Skeletal muscle tissue (tissue), 3 donors: ENCODE measurements at regions not wholly inside any gene's neighbourhood (a gene's known extent, or its start where the extent isn't known, plus 50 kb on each side); places are given as distances from the start of the nearest gene placed in this dataset.

ENCODE experiments used
- H3K27ac ChIP-seq: one replicate; pipeline ENCODE4 v1.7.0; 2013; ENCODE audit warnings: mild to moderate bottlenecking, low read depth, low read length, inconsistent platforms
- H3K27me3 ChIP-seq, 3 donors: one replicate each; pipeline ENCODE4 v1.7.0; 2013; ENCODE audit warnings: low read length in 3 of 3; ENCODE audit not compliant: control insufficient read depth in 3 of 3, insufficient read depth in 3 of 3
- H3K36me3 ChIP-seq, 3 donors: one replicate each; pipeline ENCODE4 v1.7.0; 2013; ENCODE audit warnings: low read length in 3 of 3; ENCODE audit not compliant: control insufficient read depth in 3 of 3, insufficient read depth in 3 of 3
- H3K4me1 ChIP-seq, 3 donors: one replicate each; pipeline ENCODE4 v1.7.0; 2013; ENCODE audit warnings: low read length in 3 of 3, mild to moderate bottlenecking in 3 of 3; ENCODE audit not compliant: control insufficient read depth in 3 of 3, insufficient read depth in 3 of 3
- H3K4me3 ChIP-seq, 3 donors: one replicate each; pipeline ENCODE4 v1.7.0; 2013; ENCODE audit warnings: low read length in 3 of 3
- H3K9ac ChIP-seq, 3 donors: one replicate each; pipeline ENCODE4 v1.7.0; 2013; ENCODE audit warnings: low read length in 3 of 3, mild to moderate bottlenecking in 3 of 3, moderate library complexity in 2 of 3, low read depth in 1 of 3
- H3K9me3 ChIP-seq, 3 donors: one replicate each; pipeline ENCODE4 v1.7.0; 2013; ENCODE audit warnings: low read length in 3 of 3; ENCODE audit not compliant: control insufficient read depth in 3 of 3
- donor health status: Osteomylitis.

- peak overlapping the region in 1 of 3 donors; percentile 13 for H3K4me3 ChIP-seq
- H3K27ac ChIP-seq: no peak overlapping the region
Measured at GRCh38 chr12:5201554-5202218, 158.0 kb downstream of the KCNA5 start.

GRCh38 chr12:5203274-5203673 lies 159.6 kb downstream of the KCNA5 start:
- no peaks in the 10 kb centered on the region for H3K36me3 ChIP-seq
- no peak overlapping the region for H3K9ac ChIP-seq
- no peak overlapping the region for H3K27ac ChIP-seq
- peaks cover 0 to 2% (median 0%) of the 10 kb centered on the region in 3 donors for H3K9me3 ChIP-seq
- peaks cover 0 to 6% (median 5%) of the 10 kb centered on the region in 3 donors for H3K4me1 ChIP-seq
- peaks cover 0 to 3% (median 0%) of the 10 kb centered on the region in 3 donors for H3K27me3 ChIP-seq
- no peak overlapping the region for H3K4me3 ChIP-seq

More at GRCh38 chr12:5201554-5202218, 158.0 kb downstream of the KCNA5 start:
- Histone ChIP-seq H3K27me3 (peaks cover 0 to 3% (median 0%) of the 10 kb centered on the region in 3 donors), H3K9ac (no peak overlapping the region), H3K4me1 (peaks cover 0 to 6% (median 5%) of the 10 kb centered on the region in 3 donors), H3K36me3 (no peaks in the 10 kb centered on the region), H3K9me3 (peaks cover 0 to 2% (median 0%) of the 10 kb centered on the region in 3 donors)

- Histone ChIP-seq H3K9me3 (peaks cover 0 to 2% (median 0%) of the 10 kb centered on the region in 3 donors), H3K4me1 (peaks cover 0 to 6% (median 5%) of the 10 kb centered on the region in 3 donors), H3K4me3 (no peak overlapping the region), H3K27ac (no peak overlapping the region), H3K27me3 (peaks cover 0 to 3% (median 0%) of the 10 kb centered on the region in 3 donors), H3K36me3 (no peaks in the 10 kb centered on the region), H3K9ac (no peak overlapping the region)
Measured at GRCh38 chr12:5203720-5204119, 160.0 kb downstream of the KCNA5 start.

- Histone ChIP-seq H3K9me3 (peaks cover 0 to 2% (median 0%) of the 10 kb centered on the region in 3 donors), H3K4me1 (peaks cover 0 to 6% (median 5%) of the 10 kb centered on the region in 3 donors), H3K27ac (no peak overlapping the region), H3K27me3 (peaks cover 0 to 3% (median 0%) of the 10 kb centered on the region in 3 donors), H3K9ac (no peak overlapping the region), H3K4me3 (no peak overlapping the region), H3K36me3 (no peaks in the 10 kb centered on the region)
Measured at GRCh38 chr12:5204271-5204670, 160.6 kb downstream of the KCNA5 start.

DNA sequence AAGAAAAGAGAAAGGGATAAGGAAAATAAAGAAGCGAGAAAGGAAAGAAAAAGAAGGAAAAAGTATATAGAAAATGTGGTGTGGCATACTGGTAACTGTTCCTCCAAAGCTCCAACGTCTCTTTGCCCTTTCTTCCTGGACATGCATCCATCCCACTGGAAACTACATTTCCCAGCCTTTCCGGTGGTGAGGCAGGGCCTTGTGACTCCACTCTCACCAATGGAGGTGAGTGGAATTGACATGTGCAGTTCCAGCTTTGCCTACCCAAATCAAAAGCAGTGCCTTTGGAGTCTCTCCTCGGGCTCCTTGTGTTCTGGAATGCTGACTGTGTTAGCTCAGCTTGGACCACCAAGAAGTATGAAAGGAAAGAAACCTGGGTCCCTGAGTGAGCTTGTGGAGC lies 161.2 kb downstream of the KCNA5 start:
- peaks cover 0 to 2% (median 0%) of the 10 kb centered on the region in 3 donors for H3K9me3 ChIP-seq
- H3K9ac ChIP-seq: no peak overlapping the region
- peaks cover 0 to 6% (median 5%) of the 10 kb centered on the region in 3 donors for H3K4me1 ChIP-seq
- H3K4me3 ChIP-seq: no peak overlapping the region
- no peaks in the 10 kb centered on the region for H3K36me3 ChIP-seq
- no peak overlapping the region for H3K27ac ChIP-seq
- peaks cover 0 to 2% (median 0%) of the 10 kb centered on the region in 3 donors for H3K27me3 ChIP-seq

- H3K4me3 ChIP-seq: no peak overlapping the region
- no peaks in the 10 kb centered on the region for H3K36me3 ChIP-seq
- H3K27me3 ChIP-seq: peaks cover 0 to 2% (median 0%) of the 10 kb centered on the region in 3 donors
- H3K9me3 ChIP-seq: peaks cover 0 to 2% (median 0%) of the 10 kb centered on the region in 3 donors
- H3K27ac ChIP-seq: no peak overlapping the region
- H3K9ac ChIP-seq: no peak overlapping the region
- no peaks in the 10 kb centered on the region for H3K4me1 ChIP-seq
Measured at GRCh38 chr12:5206401-5207175, 162.9 kb downstream of the KCNA5 start.

DNA sequence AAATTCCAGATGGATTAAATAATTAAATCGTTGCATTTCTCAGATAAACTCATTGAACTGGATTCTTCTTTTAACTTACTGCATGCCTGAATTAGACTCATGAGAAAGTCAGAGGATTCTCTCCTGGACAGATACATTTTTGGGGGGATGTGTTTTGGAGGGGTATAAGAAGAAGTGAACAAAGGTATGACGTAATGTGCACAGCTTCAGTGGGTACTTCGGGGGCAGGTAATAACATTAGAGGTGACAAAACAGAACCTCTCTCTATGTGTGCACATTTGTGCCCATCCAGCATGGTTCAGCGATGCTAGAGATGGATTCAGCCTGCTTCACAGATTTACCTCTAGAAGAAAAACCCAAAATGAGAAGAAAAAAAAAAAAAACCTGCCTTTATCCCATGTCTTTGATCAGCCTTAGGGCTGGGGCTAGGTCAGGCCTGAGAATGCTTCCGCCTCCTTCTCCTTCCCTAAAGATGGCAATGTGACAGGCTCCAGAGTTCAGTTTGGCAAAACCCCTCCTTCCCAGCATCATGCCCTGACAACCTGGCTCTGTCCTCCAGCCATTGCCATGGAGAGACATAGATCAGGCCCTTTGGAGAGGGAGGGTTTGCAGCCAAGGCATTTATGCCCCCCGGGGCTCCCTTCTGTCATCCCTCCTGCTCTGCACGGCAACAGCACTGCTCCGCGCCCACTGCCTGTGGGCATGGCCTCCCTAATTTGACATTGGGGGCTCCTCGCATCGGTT lies 166.7 kb downstream of the KCNA5 start:
- no peaks in the 10 kb centered on the region for H3K9me3 ChIP-seq
- H3K36me3 ChIP-seq: no peaks in the 10 kb centered on the region
- no peak overlapping the region for H3K27ac ChIP-seq
- H3K9ac ChIP-seq: no peak overlapping the region
- peaks cover 0 to 2% (median 0%) of the 10 kb centered on the region in 3 donors for H3K27me3 ChIP-seq
- peaks cover 0 to 17% (median 12%) of the 10 kb centered on the region in 3 donors for H3K4me1 ChIP-seq
- H3K4me3 ChIP-seq: no peak overlapping the region

DNA sequence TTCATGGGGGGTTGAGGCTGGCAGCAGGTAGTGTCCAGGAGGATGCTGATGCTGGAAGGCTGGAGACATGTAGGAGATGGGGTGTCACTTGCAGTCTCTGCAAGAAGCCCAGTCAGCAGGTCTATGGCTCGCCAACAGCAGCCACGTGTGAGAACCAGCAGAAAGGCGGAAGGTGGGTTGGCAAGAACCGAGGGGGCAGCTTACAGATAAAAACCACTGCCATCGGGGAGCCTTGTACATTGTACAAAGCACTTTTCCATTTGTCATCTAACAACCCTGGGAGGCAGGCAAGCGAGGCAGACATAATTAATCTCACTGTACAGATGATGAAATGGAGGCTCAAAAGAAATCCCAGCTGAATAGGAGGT lies 167.2 kb downstream of the KCNA5 start:
- peaks cover 0 to 2% (median 0%) of the 10 kb centered on the region in 3 donors for H3K27me3 ChIP-seq
- H3K4me1 ChIP-seq: peaks cover 0 to 17% (median 12%) of the 10 kb centered on the region in 3 donors
- no peak overlapping the region for H3K27ac ChIP-seq
- H3K4me3 ChIP-seq: no peak overlapping the region
- H3K36me3 ChIP-seq: no peaks in the 10 kb centered on the region
- no peak overlapping the region for H3K9ac ChIP-seq
- no peaks in the 10 kb centered on the region for H3K9me3 ChIP-seq

DNA sequence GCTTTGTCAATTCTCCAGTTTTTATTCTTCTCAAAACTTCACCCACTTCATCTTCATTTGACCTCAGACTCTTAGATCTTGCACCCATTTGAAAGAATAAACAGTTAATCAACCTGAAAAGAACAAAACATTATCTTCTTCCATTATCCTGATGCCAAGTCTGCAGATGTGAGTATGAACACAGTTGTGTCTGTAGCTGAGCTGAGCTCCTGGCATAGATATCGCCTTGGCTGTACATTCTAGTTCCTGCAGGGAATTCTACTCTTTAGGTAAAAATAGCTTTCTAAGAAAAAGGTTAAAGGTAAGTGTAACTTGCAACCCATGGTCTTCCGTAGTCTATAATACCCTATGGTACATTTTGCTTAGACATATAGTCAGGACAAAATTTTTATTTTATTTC lies 169.7 kb downstream of the KCNA5 start:
- peaks cover 0 to 2% (median 0%) of the 10 kb centered on the region in 3 donors for H3K27me3 ChIP-seq
- H3K4me1 ChIP-seq: peaks cover 0 to 17% (median 12%) of the 10 kb centered on the region in 3 donors
- H3K27ac ChIP-seq: no peak overlapping the region
- H3K9ac ChIP-seq: no peak overlapping the region
- H3K9me3 ChIP-seq: no peaks in the 10 kb centered on the region
- no peak overlapping the region for H3K4me3 ChIP-seq
- no peaks in the 10 kb centered on the region for H3K36me3 ChIP-seq
